Mesenchymal stem cell (in vitro differentiated cells and primary cell): ENCODE measurements at regions not wholly inside any gene's neighbourhood (a gene's known extent, or its start where the extent isn't known, plus 50 kb on each side); places are given as distances from the start of the nearest gene placed in this dataset.
"Not testable (repeated sequence)": the region's sequence is repeated elsewhere in the genome, so short reads cannot be mapped to it uniquely, and the experiment has no call there.

Experiments used
- DNase-seq: peaks from one replicate; pipeline ENCODE4 v3.0.0-alpha.2; 2013
- H2AFZ ChIP-seq: one replicate; pipeline ENCODE4 v1.6.1; 2013; ENCODE audit warnings: low read depth, mild to moderate bottlenecking, control low read depth, inconsistent platforms, low read length, moderate library complexity
- H2AK5ac ChIP-seq: 2 replicates; pipeline ENCODE4 v1.6.1; 2013; ENCODE audit warnings: low read length, moderate library complexity, mild to moderate bottlenecking, inconsistent platforms; ENCODE audit not compliant: severe bottlenecking
- H2BK120ac ChIP-seq: one replicate; pipeline ENCODE4 v1.6.1; 2013; ENCODE audit warnings: low read depth, mild to moderate bottlenecking, inconsistent platforms, low read length, moderate library complexity
- H2BK12ac ChIP-seq, 2 experiments: one replicate each; pipeline ENCODE4 v1.6.1; 2013; ENCODE audit warnings: inconsistent platforms in 2 of 2, low read length in 2 of 2, mild to moderate bottlenecking in 2 of 2, moderate library complexity in 2 of 2, control low read depth in 1 of 2
- H2BK15ac ChIP-seq: one replicate; pipeline ENCODE4 v1.6.1; 2013; ENCODE audit warnings: mild to moderate bottlenecking, low read depth, inconsistent platforms; ENCODE audit not compliant: poor library complexity, severe bottlenecking
- H2BK5ac ChIP-seq: 2 replicates; pipeline ENCODE4 v1.6.1; 2013; ENCODE audit warnings: low read depth, mild to moderate bottlenecking, low read length, control low read depth, inconsistent platforms; ENCODE audit not compliant: poor library complexity, severe bottlenecking
- H3K14ac ChIP-seq, 2 experiments: one replicate each; pipeline ENCODE4 v1.6.1; 2013; ENCODE audit warnings: inconsistent platforms in 2 of 2, low read length in 2 of 2, control low read depth in 1 of 2, mild to moderate bottlenecking in 1 of 2, moderate library complexity in 1 of 2
- H3K18ac ChIP-seq, 2 experiments: one replicate each; pipeline ENCODE4 v1.6.1; 2013; ENCODE audit warnings: inconsistent platforms in 2 of 2, low read length in 2 of 2, control low read depth in 1 of 2, low read depth in 1 of 2, mild to moderate bottlenecking in 1 of 2
- H3K23ac ChIP-seq, 2 experiments: one replicate each; pipeline ENCODE4 v1.6.1; 2013; ENCODE audit warnings: inconsistent platforms in 2 of 2, low read length in 2 of 2, mild to moderate bottlenecking in 2 of 2, moderate library complexity in 2 of 2, control low read depth in 1 of 2
- H3K27ac ChIP-seq: 2 replicates; pipeline ENCODE4 v1.5.1; 2013; ENCODE audit warnings: mild to moderate bottlenecking, moderate library complexity, low read length, control low read depth, inconsistent platforms; ENCODE audit not compliant: poor library complexity, severe bottlenecking
- H3K27me3 ChIP-seq, 2 experiments: 2 replicates each; pipeline versions ENCODE4 v1.6.1 to v1.7.0; 2013; ENCODE audit warnings: low read length in 2 of 2, mild to moderate bottlenecking in 2 of 2, moderate library complexity in 2 of 2, control low read depth in 1 of 2, inconsistent platforms in 1 of 2; ENCODE audit not compliant: control insufficient read depth in 1 of 2, insufficient read depth in 1 of 2
- H3K36me3 ChIP-seq, 2 experiments: 2 replicates each; pipeline versions ENCODE4 v1.6.1 to v1.7.0; 2013; ENCODE audit warnings: low read length in 2 of 2, control low read depth in 1 of 2, inconsistent platforms in 1 of 2, low read depth in 1 of 2, mild to moderate bottlenecking in 1 of 2; ENCODE audit not compliant: insufficient read depth in 2 of 2, control insufficient read depth in 1 of 2
- H3K4ac ChIP-seq, 2 experiments: one replicate each; pipeline ENCODE4 v1.6.1; 2013; ENCODE audit warnings: inconsistent platforms in 2 of 2, low read length in 2 of 2, mild to moderate bottlenecking in 2 of 2, moderate library complexity in 2 of 2, control low read depth in 1 of 2, low read depth in 1 of 2
- H3K4me1 ChIP-seq: 2 replicates; pipeline ENCODE4 v1.6.1; 2013; ENCODE audit warnings: low read depth, low read length, control low read depth; ENCODE audit not compliant: control insufficient read depth, insufficient read depth
- H3K4me2 ChIP-seq: 2 replicates; pipeline ENCODE4 v1.6.1; 2013; ENCODE audit warnings: low read length, mild to moderate bottlenecking, inconsistent platforms; ENCODE audit not compliant: poor library complexity, severe bottlenecking
- H3K4me3 ChIP-seq, 2 experiments: 2 replicates each; pipeline versions ENCODE4 v1.5.1 to v1.7.0; 2013; ENCODE audit warnings: low read length in 2 of 2, mild to moderate bottlenecking in 2 of 2, control low read depth in 1 of 2, low read depth in 1 of 2; ENCODE audit not compliant: insufficient read depth in 1 of 2
- H3K79me1 ChIP-seq: replicated peaks from 2 replicates; pipeline ENCODE4 v1.6.1; 2013; ENCODE audit warnings: mild to moderate bottlenecking, control low read depth, low read length, inconsistent platforms; ENCODE audit not compliant: poor library complexity, severe bottlenecking
- H3K9ac ChIP-seq: 2 replicates; pipeline ENCODE4 v1.7.0; 2013; ENCODE audit warnings: mild to moderate bottlenecking, low read length, moderate library complexity
- H3K9me3 ChIP-seq: 2 replicates; pipeline ENCODE4 v1.7.0; 2013; ENCODE audit warnings: mild to moderate bottlenecking, low read length; ENCODE audit not compliant: control insufficient read depth
- H4K8ac ChIP-seq: one replicate; pipeline ENCODE4 v1.6.1; 2013; ENCODE audit warnings: inconsistent platforms, mild to moderate bottlenecking, low read length, moderate library complexity
- H4K91ac ChIP-seq: one replicate; pipeline ENCODE4 v1.6.1; 2013; ENCODE audit warnings: mild to moderate bottlenecking, low read length, inconsistent platforms
- WGBS: methylation state at CpG from one replicate; pipeline ENCODE4 v1.1.7; 2013; ENCODE audit warnings: mixed read lengths; 5-methylcytosine and 5-hydroxymethylcytosine counted together

GRCh38 chr6:86407128-86407527 is 530.2 kb upstream of the HTR1E start:
- Histone ChIP-seq H3K79me1 (no peaks in the 10 kb centered on the region), H4K8ac (no peak overlapping the region), H3K36me3 (no peaks in the 10 kb centered on the region), H3K9ac (no peak overlapping the region), H2AFZ (no peak overlapping the region), H4K91ac (no peak overlapping the region), H3K18ac (no peak overlapping the region), H3K27ac (no peak overlapping the region), H2BK12ac (no peak overlapping the region), H2BK15ac (no peak overlapping the region), H3K23ac (no peak overlapping the region), H2BK120ac (no peak overlapping the region), H3K14ac (no peak overlapping the region), H3K4ac (no peak overlapping the region), H3K27me3 (no peaks in the 10 kb centered on the region), H3K4me3 (no peak overlapping the region), H3K4me2 (no peak overlapping the region), H2BK5ac (no peak overlapping the region), H3K9me3 (no peaks in the 10 kb centered on the region), H3K4me1 (no peaks in the 10 kb centered on the region), H2AK5ac (no peak overlapping the region)
- 76% methylated on average over 2 of the region's 2 CpGs for WGBS
- no peak for DNase-seq

GRCh38 chr6:86392850-86393249 is 544.5 kb upstream of the HTR1E start:
- not testable (repeated sequence) for H3K4me1 ChIP-seq, H3K9me3 ChIP-seq, DNase-seq, H2AFZ ChIP-seq, H3K36me3 ChIP-seq, H2AK5ac ChIP-seq, H3K14ac ChIP-seq, H3K4me3 ChIP-seq, H3K18ac ChIP-seq, H4K91ac ChIP-seq, H4K8ac ChIP-seq, H3K4me2 ChIP-seq, H2BK15ac ChIP-seq, H2BK5ac ChIP-seq, H2BK12ac ChIP-seq, H2BK120ac ChIP-seq, H3K79me1 ChIP-seq, H3K23ac ChIP-seq, H3K9ac ChIP-seq, H3K27ac ChIP-seq, H3K4ac ChIP-seq, H3K27me3 ChIP-seq
- 57% methylated on average over 3 of the region's 3 CpGs for WGBS

GRCh38 chr6:86380571-86381125 is 556.7 kb upstream of the HTR1E start:
- H2BK120ac ChIP-seq = no peak overlapping the region
- no peak overlapping the region for H3K9ac ChIP-seq
- H3K9me3 ChIP-seq = peaks cover 15% of the 10 kb centered on the region
- DNase-seq = no peak
- no peak overlapping the region for H4K8ac ChIP-seq
- no peak overlapping the region for H2BK12ac ChIP-seq
- H2BK15ac ChIP-seq = no peak overlapping the region
- H3K4ac ChIP-seq = no peak overlapping the region
- H3K4me1 ChIP-seq = no peaks in the 10 kb centered on the region
- H3K14ac ChIP-seq = no peak overlapping the region
- H3K23ac ChIP-seq = no peak overlapping the region
- no peak overlapping the region for H3K18ac ChIP-seq
- no peak overlapping the region for H3K4me2 ChIP-seq
- 75% methylated on average over 3 of the region's 3 CpGs for WGBS
- H2AFZ ChIP-seq = no peak overlapping the region
- H2BK5ac ChIP-seq = no peak overlapping the region
- no peaks in the 10 kb centered on the region for H3K79me1 ChIP-seq
- no peak overlapping the region for H3K27ac ChIP-seq
- no peak overlapping the region for H2AK5ac ChIP-seq
- H3K36me3 ChIP-seq = no peaks in the 10 kb centered on the region
- no peak overlapping the region for H3K4me3 ChIP-seq
- H3K27me3 ChIP-seq = no peaks in the 10 kb centered on the region
- no peak overlapping the region for H4K91ac ChIP-seq

- Histone ChIP-seq H3K14ac (no peak overlapping the region), H2BK12ac (no peak overlapping the region), H3K27ac (no peak overlapping the region), H3K9ac (no peak overlapping the region), H2BK5ac (no peak overlapping the region), H2BK120ac (no peak overlapping the region), H3K4me2 (no peak overlapping the region), H3K23ac (no peak overlapping the region), H2AFZ (no peak overlapping the region), H4K8ac (no peak overlapping the region), H3K79me1 (no peaks in the 10 kb centered on the region), H3K9me3 (peaks cover 12% of the 10 kb centered on the region), H3K27me3 (no peaks in the 10 kb centered on the region), H3K18ac (no peak overlapping the region), H3K4me1 (no peaks in the 10 kb centered on the region), H4K91ac (no peak overlapping the region), H3K36me3 (no peaks in the 10 kb centered on the region), H3K4me3 (no peak overlapping the region), H3K4ac (no peak overlapping the region), H2AK5ac (no peak overlapping the region), H2BK15ac (no peak overlapping the region)
- 76% methylated on average over 3 of the region's 4 CpGs for WGBS
- DNase-seq = no peak
These were observed 579.5 kb upstream of the HTR1E start for GRCh38 chr6:86357877-86358276.
